ENCODE measurements at regions not wholly inside any gene's neighbourhood (a gene's known extent, or its start where the extent isn't known, plus 50 kb on each side); places are given as distances from the start of the nearest gene placed in this dataset.
"Not testable (repeated sequence)": the region's sequence is repeated elsewhere in the genome, so short reads cannot be mapped to it uniquely, and the experiment has no call there.

- DNase-seq (ENCODE audit: low spot score), result not testable (repeated sequence)
Measured at GRCh38 chr10:47711428-47711827, 52.0 kb downstream of the SYT15B start.

- DNase-seq (ENCODE audit: low spot score), result not testable (repeated sequence)
Measured at GRCh38 chr10:47710443-47710842, 52.9 kb downstream of the SYT15B start.

GRCh38 chr10:47705698-47706414 lies 57.5 kb downstream of the SYT15B start:
- DNase-seq (ENCODE audit: low spot score), result not testable (repeated sequence)

- not testable (repeated sequence) for DNase-seq (ENCODE audit: low spot score)
Measured at GRCh38 chr10:47701285-47701684, 62.1 kb downstream of the SYT15B start.

GRCh38 chr10:47699854-47700253 lies 63.5 kb downstream of the SYT15B start:
- not testable (repeated sequence) for DNase-seq (ENCODE audit: low spot score)

GRCh38 chr10:47696170-47696569 lies 67.2 kb downstream of the SYT15B start:
- DNase-seq (ENCODE audit: low spot score), result not testable (repeated sequence)

- DNase-seq (ENCODE audit: low spot score), result not testable (repeated sequence)
Measured at GRCh38 chr10:47695149-47695548, 68.2 kb downstream of the SYT15B start.

GRCh38 chr10:47690304-47690703 lies 73.1 kb downstream of the SYT15B start:
- DNase-seq (ENCODE audit: low spot score), result not testable (repeated sequence)

GRCh38 chr10:47683826-47684475 lies 79.4 kb downstream of the SYT15B start:
- DNase-seq (ENCODE audit: low spot score), result not testable (repeated sequence)

GRCh38 chr10:47681638-47681990 lies 81.8 kb downstream of the SYT15B start:
- DNase-seq (ENCODE audit: low spot score), result not testable (repeated sequence)

- DNase-seq (ENCODE audit: low spot score), result not testable (repeated sequence)
Measured at GRCh38 chr10:47680848-47681637, 82.3 kb downstream of the SYT15B start.

GRCh38 chr10:47676102-47676501 lies 87.3 kb downstream of the SYT15B start:
- not testable (repeated sequence) for DNase-seq (ENCODE audit: low spot score)

- not testable (repeated sequence) for DNase-seq (ENCODE audit: low spot score)
Measured at GRCh38 chr10:47675577-47675976, 87.8 kb downstream of the SYT15B start.

- not testable (repeated sequence) for DNase-seq (ENCODE audit: low spot score)
Measured at GRCh38 chr10:47673128-47673527, 90.3 kb downstream of the SYT15B start.

- DNase-seq (ENCODE audit: low spot score), result not testable (repeated sequence)
Measured at GRCh38 chr10:47670857-47671256, 92.5 kb downstream of the SYT15B start.

- not testable (repeated sequence) for DNase-seq (ENCODE audit: low spot score)
Measured at GRCh38 chr10:47661955-47662577, 101.3 kb downstream of the SYT15B start.

GRCh38 chr10:47656732-47657131 lies 106.7 kb downstream of the SYT15B start:
- not testable (repeated sequence) for DNase-seq (ENCODE audit: low spot score)

- DNase-seq (ENCODE audit: low spot score), result not testable (repeated sequence)
Measured at GRCh38 chr10:47654161-47654560, 109.2 kb downstream of the SYT15B start.

- DNase-seq (ENCODE audit: low spot score), result not testable (repeated sequence)
Measured at GRCh38 chr10:47648594-47648993, 114.8 kb downstream of the SYT15B start.

- DNase-seq (ENCODE audit: low spot score), result not testable (repeated sequence)
Measured at GRCh38 chr10:47647523-47648101, 115.8 kb downstream of the SYT15B start.

GRCh38 chr10:47646686-47647273 lies 116.6 kb downstream of the SYT15B start:
- DNase-seq (ENCODE audit: low spot score), result peak; percentile 50
